Hepatic stellate cell (primary cell): ENCODE measurements at regions not wholly inside any gene's neighbourhood (a gene's known extent, or its start where the extent isn't known, plus 50 kb on each side); places are given as distances from the start of the nearest gene placed in this dataset.

Experiments
- DNase-seq: peaks from one replicate; pipeline ENCODE4 v3.0.0; 2011; ENCODE audit warnings: low spot score

GRCh38 chr1:67991546-67991945 is 58.9 kb downstream of the DIRAS3 start:
- DNase-seq = no peak

GRCh38 chr1:67988066-67988465 is 62.4 kb downstream of the DIRAS3 start:
- DNase-seq = no peak

- no peak for DNase-seq
Measured at GRCh38 chr1:67987046-67987799, 63.2 kb downstream of the DIRAS3 start.

- no peak for DNase-seq
Measured at GRCh38 chr1:67983867-67984266, 66.6 kb downstream of the DIRAS3 start.

- DNase-seq = no peak
Measured at GRCh38 chr1:67980028-67980427, 70.4 kb downstream of the DIRAS3 start.

- DNase-seq = no peak
Measured at GRCh38 chr1:67979532-67979931, 70.9 kb downstream of the DIRAS3 start.

- DNase-seq = no peak
Measured at GRCh38 chr1:67978890-67979516, 71.4 kb downstream of the DIRAS3 start.

- DNase-seq = no peak
Measured at GRCh38 chr1:67977756-67978155, 72.7 kb downstream of the DIRAS3 start.

GRCh38 chr1:67973051-67973450 is 77.4 kb downstream of the DIRAS3 start:
- no peak for DNase-seq

- DNase-seq = no peak
Measured at GRCh38 chr1:67970088-67970487, 80.3 kb downstream of the DIRAS3 start.

- DNase-seq = no peak
Measured at GRCh38 chr1:67969446-67969845, 81.0 kb downstream of the DIRAS3 start.

- no peak for DNase-seq
Measured at GRCh38 chr1:67966666-67967009, 83.8 kb downstream of the DIRAS3 start.

GRCh38 chr1:67965995-67966665 is 84.3 kb downstream of the DIRAS3 start:
- DNase-seq = no peak

- DNase-seq = no peak
Measured at GRCh38 chr1:67963263-67963662, 87.2 kb downstream of the DIRAS3 start.

GRCh38 chr1:67960766-67961165 is 89.7 kb downstream of the DIRAS3 start:
- DNase-seq = no peak

GRCh38 chr1:67958472-67958871 is 92.0 kb downstream of the DIRAS3 start:
- no peak for DNase-seq

- no peak for DNase-seq
Measured at GRCh38 chr1:67957066-67957465, 93.4 kb downstream of the DIRAS3 start.

- DNase-seq = no peak
Measured at GRCh38 chr1:67956116-67956515, 94.3 kb downstream of the DIRAS3 start.

- DNase-seq = no peak
Measured at GRCh38 chr1:67955591-67955990, 94.8 kb downstream of the DIRAS3 start.

GRCh38 chr1:67953301-67953700 is 97.1 kb downstream of the DIRAS3 start:
- DNase-seq = no peak

GRCh38 chr1:67952071-67952470 is 98.4 kb downstream of the DIRAS3 start:
- no peak for DNase-seq

- DNase-seq = no peak
Measured at GRCh38 chr1:67951014-67951413, 99.4 kb downstream of the DIRAS3 start.
